GM23338 (cell line): ENCODE measurements at regions not wholly inside any gene's neighbourhood (a gene's known extent, or its start where the extent isn't known, plus 50 kb on each side); places are given as distances from the start of the nearest gene placed in this dataset.

ENCODE experiments used
- ATAC-seq: fragments of 200-7000 bp; cut with Tn5 transposase; 3 replicates; pipeline ENCODE4 v1.9.1; 2020
- DNase-seq: peaks from one replicate; pipeline ENCODE4 v3.0.0-alpha.2; 2015; ENCODE audit warnings: low spot score
- H2AFZ ChIP-seq: fragments of 200-600 bp; sonication (generic); 2 replicates; pipeline ENCODE4 v1.8.0; 2016; ENCODE audit warnings: antibody characterized with exemption, mild to moderate bottlenecking, moderate library complexity
- H3F3A ChIP-seq: fragments of 200-600 bp; sonication (generic); replicated peaks from 2 replicates; pipeline ENCODE4 v1.8.0; 2017; ENCODE audit warnings: antibody characterized with exemption, mixed run types, low read depth
- H3K27ac ChIP-seq: fragments of 200-600 bp; sonication (generic); 2 replicates; pipeline ENCODE4 v1.6.1; 2016; ENCODE audit warnings: low read depth
- H3K27me3 ChIP-seq: fragments of 200-600 bp; sonication (generic); 2 replicates; pipeline ENCODE4 v1.8.0; 2016; ENCODE audit warnings: mild to moderate bottlenecking, mixed run types, moderate library complexity; ENCODE audit not compliant: insufficient read depth
- H3K36me3 ChIP-seq: fragments of 200-600 bp; sonication (generic); 2 replicates; pipeline ENCODE4 v1.8.0; 2016; ENCODE audit warnings: mild to moderate bottlenecking; ENCODE audit not compliant: insufficient read depth
- H3K4me1 ChIP-seq: fragments of 200-600 bp; sonication (generic); 2 replicates; pipeline ENCODE4 v1.8.0; 2016; ENCODE audit warnings: mild to moderate bottlenecking, moderate library complexity; ENCODE audit not compliant: insufficient read depth
- H3K4me2 ChIP-seq: fragments of 200-600 bp; sonication (generic); 2 replicates; pipeline ENCODE4 v1.7.1; 2017; ENCODE audit warnings: mixed run types
- H3K4me3 ChIP-seq: fragments of 200-600 bp; sonication (generic); 2 replicates; pipeline ENCODE4 v1.6.1; 2016; ENCODE audit warnings: mixed run types
- H3K79me2 ChIP-seq: fragments of 200-600 bp; sonication (generic); replicated peaks from 2 replicates; pipeline ENCODE4 v1.8.0; 2017; ENCODE audit warnings: mild to moderate bottlenecking; ENCODE audit not compliant: insufficient read depth
- H3K9me2 ChIP-seq: fragments of 200-600 bp; sonication (generic); 2 replicates; pipeline ENCODE4 v1.8.0; 2017; ENCODE audit not compliant: insufficient read depth
- H4K20me1 ChIP-seq: fragments of 200-600 bp; sonication (generic); replicated peaks from 2 replicates; pipeline ENCODE4 v1.8.0; 2017; ENCODE audit warnings: mild to moderate bottlenecking; ENCODE audit not compliant: insufficient read depth
- H3K27ac Mint-ChIP-seq: 2 replicates; pipeline ENCODE4 v1.8.0; 2020; ENCODE audit warnings: inconsistent platforms, mild to moderate bottlenecking, moderate library complexity, mixed read lengths
- H3K27me3 Mint-ChIP-seq: 3 replicates; pipeline ENCODE4 v1.8.0; 2022; ENCODE audit warnings: low read depth, mild to moderate bottlenecking, moderate library complexity, mixed read lengths, inconsistent platforms; ENCODE audit not compliant: insufficient read depth, poor library complexity
- H3K36me3 Mint-ChIP-seq: 3 replicates; pipeline ENCODE4 v1.8.0; 2021; ENCODE audit warnings: low read depth, mild to moderate bottlenecking, inconsistent platforms, moderate library complexity, mixed read lengths
- H3K4me1 Mint-ChIP-seq: 3 replicates; pipeline ENCODE4 v1.8.0; 2020; ENCODE audit warnings: mild to moderate bottlenecking, inconsistent platforms, mixed read lengths
- H3K4me3 Mint-ChIP-seq: 3 replicates; pipeline ENCODE4 v1.8.0; 2021; ENCODE audit warnings: moderate library complexity, mild to moderate bottlenecking, inconsistent platforms, mixed read lengths
- H3K9me3 Mint-ChIP-seq: 3 replicates; pipeline ENCODE4 v1.8.0; 2020; ENCODE audit warnings: moderate library complexity, mild to moderate bottlenecking, inconsistent platforms, mixed read lengths
- EZH2phosphoT487 ChIP-seq: fragments of 200-600 bp; sonication (generic); IDR thresholded peaks from one replicate; pipeline ENCODE4 v1.8.1; 2018; ENCODE audit warnings: antibody characterized with exemption; ENCODE audit not compliant: unreplicated experiment
- JUNB ChIP-seq: IDR thresholded peaks from one replicate; pipeline ENCODE4 v1.6.1; 2016; ENCODE audit warnings: antibody characterized with exemption; ENCODE audit not compliant: unreplicated experiment
- NANOG ChIP-seq: IDR thresholded peaks from 2 replicates; pipeline ENCODE4 v1.6.1; 2016; ENCODE audit warnings: antibody characterized with exemption, borderline replicate concordance
- POLR2AphosphoS5 ChIP-seq: IDR thresholded peaks from 2 replicates; pipeline ENCODE4 v1.6.1; 2016; ENCODE audit warnings: antibody characterized with exemption, low read depth
- STAT1 ChIP-seq: IDR thresholded peaks from one replicate; pipeline ENCODE4 v1.6.1; 2016; ENCODE audit warnings: antibody characterized with exemption; ENCODE audit not compliant: unreplicated experiment
- ZNF331 ChIP-seq: fragments of 250-450 bp; sonication (Bioruptor Pico); IDR thresholded peaks from 2 replicates; pipeline ENCODE4 v1.5.0; 2020; ENCODE audit warnings: low read depth, mild to moderate bottlenecking, moderate library complexity
- TF ChIP-seq, protein P1 (sequence below), 2 experiments: fragments of 200-600 bp in 1 of 2; sonication (generic) in 1 of 2; conservative IDR thresholded peaks; 2 replicates each; pipeline versions ENCODE4 v1.5.1 to v1.6.1; 2016 to 2017; ENCODE audit warnings: antibody characterized with exemption in 2 of 2, low read depth in 2 of 2, mild to moderate bottlenecking in 2 of 2, moderate library complexity in 1 of 2
- TF ChIP-seq, protein P2 (sequence below): IDR thresholded peaks from one replicate; pipeline ENCODE4 v1.6.1; 2018; ENCODE audit warnings: antibody characterized with exemption; ENCODE audit not compliant: unreplicated experiment

DNA sequence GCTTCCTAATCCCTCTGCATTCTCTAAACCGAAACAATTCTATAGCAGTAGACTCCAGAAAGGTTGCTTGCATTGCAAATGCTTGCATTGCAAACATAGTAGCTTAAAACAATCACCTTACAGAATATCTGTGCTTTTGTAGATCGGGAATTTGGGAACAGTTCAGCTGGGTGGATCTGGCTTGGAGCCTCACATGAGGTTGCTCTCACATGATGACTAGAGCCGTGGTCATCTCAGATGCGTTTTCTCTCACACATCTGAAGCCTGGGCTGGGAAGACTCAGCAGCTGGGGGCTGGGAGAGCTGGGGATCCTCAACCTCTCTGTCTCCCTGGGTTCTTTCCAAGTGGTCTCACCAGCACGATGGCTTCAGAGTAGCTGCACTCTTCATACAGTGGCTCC, 127.8 kb downstream of the MSX2 start:
- no peak overlapping the region for H3K4me3 Mint-ChIP-seq
- H3K27ac Mint-ChIP-seq, result no peak overlapping the region
- DNase-seq, result no peak
- no peak overlapping the region for H3K4me3 ChIP-seq
- peaks cover 5% of the 10 kb centered on the region; the same call in 1 of the 3 replicates for H3K9me3 Mint-ChIP-seq
- H2AFZ ChIP-seq, result no peak overlapping the region
- H3K4me1 Mint-ChIP-seq, result peaks cover 7% of the 10 kb centered on the region; the same call in 2 of the 3 replicates
- H3K27ac ChIP-seq, result no peak overlapping the region
- no peaks in the 10 kb centered on the region for H3K27me3 Mint-ChIP-seq
- H3K36me3 Mint-ChIP-seq, result no peaks in the 10 kb centered on the region
- H3K9me2 ChIP-seq, result peaks cover 7% of the 10 kb centered on the region; the same call in 1 of the 2 replicates
- H3K4me1 ChIP-seq, result no peaks in the 10 kb centered on the region
- H4K20me1 ChIP-seq, result no peaks in the 10 kb centered on the region
- H3K79me2 ChIP-seq, result no peaks in the 10 kb centered on the region
- H3K27me3 ChIP-seq, result no peaks in the 10 kb centered on the region
- TF ChIP-seq NANOG (no peak), POLR2AphosphoS5 (no peak), JUNB (no peak)
- TF ChIP-seq, protein P1, sequence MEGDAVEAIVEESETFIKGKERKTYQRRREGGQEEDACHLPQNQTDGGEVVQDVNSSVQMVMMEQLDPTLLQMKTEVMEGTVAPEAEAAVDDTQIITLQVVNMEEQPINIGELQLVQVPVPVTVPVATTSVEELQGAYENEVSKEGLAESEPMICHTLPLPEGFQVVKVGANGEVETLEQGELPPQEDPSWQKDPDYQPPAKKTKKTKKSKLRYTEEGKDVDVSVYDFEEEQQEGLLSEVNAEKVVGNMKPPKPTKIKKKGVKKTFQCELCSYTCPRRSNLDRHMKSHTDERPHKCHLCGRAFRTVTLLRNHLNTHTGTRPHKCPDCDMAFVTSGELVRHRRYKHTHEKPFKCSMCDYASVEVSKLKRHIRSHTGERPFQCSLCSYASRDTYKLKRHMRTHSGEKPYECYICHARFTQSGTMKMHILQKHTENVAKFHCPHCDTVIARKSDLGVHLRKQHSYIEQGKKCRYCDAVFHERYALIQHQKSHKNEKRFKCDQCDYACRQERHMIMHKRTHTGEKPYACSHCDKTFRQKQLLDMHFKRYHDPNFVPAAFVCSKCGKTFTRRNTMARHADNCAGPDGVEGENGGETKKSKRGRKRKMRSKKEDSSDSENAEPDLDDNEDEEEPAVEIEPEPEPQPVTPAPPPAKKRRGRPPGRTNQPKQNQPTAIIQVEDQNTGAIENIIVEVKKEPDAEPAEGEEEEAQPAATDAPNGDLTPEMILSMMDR (conservative IDR thresholded peaks at IDR 0.05; ENCODE audit: low read depth in 2 of 2), result no peak
- TF ChIP-seq, protein P2, sequence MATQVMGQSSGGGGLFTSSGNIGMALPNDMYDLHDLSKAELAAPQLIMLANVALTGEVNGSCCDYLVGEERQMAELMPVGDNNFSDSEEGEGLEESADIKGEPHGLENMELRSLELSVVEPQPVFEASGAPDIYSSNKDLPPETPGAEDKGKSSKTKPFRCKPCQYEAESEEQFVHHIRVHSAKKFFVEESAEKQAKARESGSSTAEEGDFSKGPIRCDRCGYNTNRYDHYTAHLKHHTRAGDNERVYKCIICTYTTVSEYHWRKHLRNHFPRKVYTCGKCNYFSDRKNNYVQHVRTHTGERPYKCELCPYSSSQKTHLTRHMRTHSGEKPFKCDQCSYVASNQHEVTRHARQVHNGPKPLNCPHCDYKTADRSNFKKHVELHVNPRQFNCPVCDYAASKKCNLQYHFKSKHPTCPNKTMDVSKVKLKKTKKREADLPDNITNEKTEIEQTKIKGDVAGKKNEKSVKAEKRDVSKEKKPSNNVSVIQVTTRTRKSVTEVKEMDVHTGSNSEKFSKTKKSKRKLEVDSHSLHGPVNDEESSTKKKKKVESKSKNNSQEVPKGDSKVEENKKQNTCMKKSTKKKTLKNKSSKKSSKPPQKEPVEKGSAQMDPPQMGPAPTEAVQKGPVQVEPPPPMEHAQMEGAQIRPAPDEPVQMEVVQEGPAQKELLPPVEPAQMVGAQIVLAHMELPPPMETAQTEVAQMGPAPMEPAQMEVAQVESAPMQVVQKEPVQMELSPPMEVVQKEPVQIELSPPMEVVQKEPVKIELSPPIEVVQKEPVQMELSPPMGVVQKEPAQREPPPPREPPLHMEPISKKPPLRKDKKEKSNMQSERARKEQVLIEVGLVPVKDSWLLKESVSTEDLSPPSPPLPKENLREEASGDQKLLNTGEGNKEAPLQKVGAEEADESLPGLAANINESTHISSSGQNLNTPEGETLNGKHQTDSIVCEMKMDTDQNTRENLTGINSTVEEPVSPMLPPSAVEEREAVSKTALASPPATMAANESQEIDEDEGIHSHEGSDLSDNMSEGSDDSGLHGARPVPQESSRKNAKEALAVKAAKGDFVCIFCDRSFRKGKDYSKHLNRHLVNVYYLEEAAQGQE, result no peak
- H3K4me2 ChIP-seq, result no peak overlapping the region
- ATAC-seq, result no peak
- no peaks in the 10 kb centered on the region for H3F3A ChIP-seq
- no peaks in the 10 kb centered on the region for H3K36me3 ChIP-seq

DNA sequence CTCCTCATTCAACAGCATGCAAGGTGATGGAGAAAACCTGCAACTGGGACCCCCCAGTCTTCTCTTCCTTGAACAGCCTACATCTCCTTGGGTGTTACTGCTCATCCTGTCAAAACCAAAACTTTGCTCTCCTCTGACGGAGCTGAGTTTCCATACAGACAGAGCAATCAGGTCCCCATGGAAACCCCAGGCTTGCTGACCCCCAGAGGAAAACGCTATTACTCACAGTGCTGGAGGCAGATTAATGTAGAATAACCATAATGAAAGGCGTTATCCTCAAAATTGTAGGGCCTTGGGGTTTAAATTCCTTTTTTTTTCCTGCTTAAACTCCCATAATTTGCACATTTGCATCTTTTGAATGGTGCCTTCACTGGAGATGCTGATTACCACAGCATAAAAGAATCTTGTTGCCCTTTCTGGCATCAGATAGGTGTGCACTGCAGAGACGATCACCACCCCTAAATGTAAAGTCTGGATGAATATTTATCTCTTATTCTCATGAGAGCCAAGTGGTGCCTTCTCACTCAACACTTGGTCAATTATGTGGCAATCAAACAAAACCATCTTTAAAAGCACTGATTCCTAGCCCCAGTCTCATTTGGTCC, 126.3 kb downstream of the MSX2 start:
- Mint-ChIP-seq H3K9me3 (peaks cover 5% of the 10 kb centered on the region; the same call in 1 of the 3 replicates), H3K27ac (no peak overlapping the region), H3K36me3 (no peaks in the 10 kb centered on the region; the same call in 2 of the 3 replicates), H3K4me3 (no peak overlapping the region), H3K4me1 (peaks cover 7% of the 10 kb centered on the region; the same call in 2 of the 3 replicates), H3K27me3 (no peaks in the 10 kb centered on the region)
- no peaks in the 10 kb centered on the region for H3K4me1 ChIP-seq
- no peaks in the 10 kb centered on the region for H3F3A ChIP-seq
- no peak overlapping the region for H3K4me3 ChIP-seq
- H3K9me2 ChIP-seq, result peaks cover 7% of the 10 kb centered on the region; the same call in 1 of the 2 replicates
- no peaks in the 10 kb centered on the region for H4K20me1 ChIP-seq
- H3K27ac ChIP-seq, result no peak overlapping the region
- no peaks in the 10 kb centered on the region for H3K36me3 ChIP-seq
- ATAC-seq (no peak), DNase-seq (no peak)
- H2AFZ ChIP-seq, result no peak overlapping the region
- H3K79me2 ChIP-seq, result no peaks in the 10 kb centered on the region
- no peaks in the 10 kb centered on the region for H3K27me3 ChIP-seq
- H3K4me2 ChIP-seq, result no peak overlapping the region
- TF ChIP-seq NANOG (no peak), STAT1 (no peak), EZH2phosphoT487 (no peak), ZNF331 (no peak)
- TF ChIP-seq, protein P1 (conservative IDR thresholded peaks at IDR 0.05; ENCODE audit: low read depth in 2 of 2), result no peak
- TF ChIP-seq, protein P2, result no peak
